ACC112 (cell line): ENCODE measurements at regions not wholly inside any gene's neighbourhood (a gene's known extent, or its start where the extent isn't known, plus 50 kb on each side); places are given as distances from the start of the nearest gene placed in this dataset.
A peak's percentile ranks its signal among the peaks of the same experiment; 100 is the strongest.

Experiments used
- H2AFZ ChIP-seq: fragments of 200-600 bp; sonication (generic); one replicate; pipeline ENCODE4 v1.6.0; 2017; ENCODE audit warnings: antibody characterized with exemption, low read length; ENCODE audit not compliant: unreplicated experiment
- H3K27ac ChIP-seq: fragments of 200-600 bp; sonication (generic); 2 replicates; pipeline ENCODE4 v1.5.1; 2014; ENCODE audit warnings: low read depth, mild to moderate bottlenecking, antibody characterized with exemption, low read length, moderate library complexity
- H3K27me3 ChIP-seq: fragments of 200-600 bp; sonication (generic); 2 replicates; pipeline ENCODE4 v1.6.1; 2014; ENCODE audit warnings: mild to moderate bottlenecking, antibody characterized with exemption, low read length, moderate library complexity, mixed read lengths; ENCODE audit not compliant: insufficient read depth
- H3K36me3 ChIP-seq: fragments of 200-600 bp; sonication (generic); 2 replicates; pipeline ENCODE4 v1.6.1; 2016; ENCODE audit warnings: mild to moderate bottlenecking, antibody characterized with exemption, low read length, moderate library complexity, mixed read lengths; ENCODE audit not compliant: insufficient read depth
- H3K4me1 ChIP-seq: fragments of 200-600 bp; sonication (generic); one replicate; pipeline ENCODE4 v1.6.1; 2016; ENCODE audit warnings: low read length, mixed read lengths; ENCODE audit not compliant: insufficient read depth, unreplicated experiment, control insufficient read depth
- H3K4me3 ChIP-seq: fragments of 200-600 bp; sonication (generic); 2 replicates; pipeline ENCODE4 v1.5.1; 2014; ENCODE audit warnings: mild to moderate bottlenecking, low read depth, low read length
- H3K79me2 ChIP-seq: fragments of 200-600 bp; sonication (generic); one replicate; pipeline ENCODE4 v1.6.0; 2016; ENCODE audit warnings: low read length; ENCODE audit not compliant: control insufficient read depth, unreplicated experiment, insufficient read depth

GRCh38 chr6:134821928-134822864 is 127.7 kb downstream of the ALDH8A1 start:
- Histone ChIP-seq H3K27me3 (no peaks in the 10 kb centered on the region), H2AFZ (no peak overlapping the region), H3K36me3 (no peaks in the 10 kb centered on the region), H3K27ac (no peak overlapping the region), H3K79me2 (no peaks in the 10 kb centered on the region), H3K4me1 (peaks cover 14% of the 10 kb centered on the region), H3K4me3 (no peak overlapping the region)

GRCh38 chr6:134821397-134821796 is 128.5 kb downstream of the ALDH8A1 start:
- H3K4me1 ChIP-seq = peaks cover 17% of the 10 kb centered on the region
- H2AFZ ChIP-seq = no peak overlapping the region
- no peak overlapping the region for H3K27ac ChIP-seq
- no peaks in the 10 kb centered on the region for H3K36me3 ChIP-seq
- no peak overlapping the region for H3K4me3 ChIP-seq
- no peaks in the 10 kb centered on the region for H3K79me2 ChIP-seq
- H3K27me3 ChIP-seq = no peaks in the 10 kb centered on the region

- Histone ChIP-seq H3K4me1 (peaks cover 24% of the 10 kb centered on the region), H2AFZ (no peak overlapping the region), H3K27me3 (no peaks in the 10 kb centered on the region), H3K79me2 (no peaks in the 10 kb centered on the region), H3K36me3 (no peaks in the 10 kb centered on the region), H3K27ac (no peak overlapping the region), H3K4me3 (no peak overlapping the region)
These were observed 129.8 kb downstream of the ALDH8A1 start for GRCh38 chr6:134819863-134820800.

DNA sequence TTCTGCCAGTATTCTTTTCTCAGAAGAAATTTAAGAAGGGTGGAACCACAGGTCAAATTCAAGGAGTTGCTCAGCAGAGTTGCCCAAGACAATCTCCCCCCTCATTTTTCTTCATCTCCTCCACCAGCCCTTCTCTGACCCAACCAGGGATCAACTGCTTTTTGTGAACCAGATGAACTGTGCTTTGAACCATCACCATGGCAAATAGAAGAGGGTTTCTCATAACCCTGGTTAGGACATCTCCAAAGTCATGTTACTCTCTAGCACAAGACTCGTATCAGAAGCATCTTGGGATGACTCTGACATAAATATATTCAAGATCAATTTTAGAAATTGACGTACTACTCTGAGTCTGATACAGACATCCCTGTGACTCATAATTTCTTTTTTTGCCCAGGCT is 130.7 kb downstream of the ALDH8A1 start:
- no peaks in the 10 kb centered on the region for H3K27me3 ChIP-seq
- H2AFZ ChIP-seq = no peak overlapping the region
- H3K27ac ChIP-seq = no peak overlapping the region
- H3K36me3 ChIP-seq = no peaks in the 10 kb centered on the region
- H3K4me1 ChIP-seq = peaks cover 27% of the 10 kb centered on the region
- H3K4me3 ChIP-seq = no peak overlapping the region
- H3K79me2 ChIP-seq = no peaks in the 10 kb centered on the region

GRCh38 chr6:134817448-134817847 is 132.5 kb downstream of the ALDH8A1 start:
- no peak overlapping the region for H3K27ac ChIP-seq
- H3K4me1 ChIP-seq = peaks cover 29% of the 10 kb centered on the region
- H3K4me3 ChIP-seq = no peak overlapping the region
- H3K79me2 ChIP-seq = no peaks in the 10 kb centered on the region
- no peaks in the 10 kb centered on the region for H3K27me3 ChIP-seq
- no peaks in the 10 kb centered on the region for H3K36me3 ChIP-seq
- no peak overlapping the region for H2AFZ ChIP-seq

DNA sequence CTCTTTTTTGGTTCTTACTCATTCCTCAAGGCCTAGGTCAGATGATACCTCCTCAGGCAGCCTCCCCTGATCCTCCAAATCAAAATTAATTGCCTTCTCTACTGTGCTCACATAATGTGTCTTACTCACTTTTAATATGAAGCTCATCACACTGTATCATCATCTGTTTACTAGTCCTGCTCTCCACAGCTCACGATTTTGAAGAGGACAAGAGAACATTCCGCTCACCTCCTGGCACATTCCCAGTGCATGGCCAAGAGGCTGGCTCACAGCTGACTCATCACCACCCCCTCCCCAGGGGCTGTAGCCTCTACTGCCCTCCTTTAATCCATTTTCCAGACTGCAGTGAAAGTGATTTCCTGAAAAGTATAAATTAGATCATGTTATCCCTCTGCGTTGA is 133.1 kb downstream of the ALDH8A1 start:
- Histone ChIP-seq H3K27ac (peak overlapping the region; percentile 71), H3K79me2 (no peaks in the 10 kb centered on the region), H2AFZ (no peak overlapping the region), H3K4me1 (peaks cover 29% of the 10 kb centered on the region), H3K27me3 (no peaks in the 10 kb centered on the region), H3K4me3 (peak overlapping the region; percentile 39; the same call in 1 of the 2 replicates), H3K36me3 (no peaks in the 10 kb centered on the region)

GRCh38 chr6:134816300-134816699 is 133.6 kb downstream of the ALDH8A1 start:
- no peak overlapping the region for H2AFZ ChIP-seq
- H3K27ac ChIP-seq = peak overlapping the region; percentile 71
- peaks cover 29% of the 10 kb centered on the region for H3K4me1 ChIP-seq
- H3K36me3 ChIP-seq = no peaks in the 10 kb centered on the region
- peak overlapping the region; percentile 39; the same call in 1 of the 2 replicates for H3K4me3 ChIP-seq
- no peaks in the 10 kb centered on the region for H3K79me2 ChIP-seq
- H3K27me3 ChIP-seq = no peaks in the 10 kb centered on the region

- no peak overlapping the region for H3K4me3 ChIP-seq
- H3K4me1 ChIP-seq = peaks cover 35% of the 10 kb centered on the region
- no peaks in the 10 kb centered on the region for H3K27me3 ChIP-seq
- H3K27ac ChIP-seq = no peak overlapping the region
- H3K36me3 ChIP-seq = no peaks in the 10 kb centered on the region
- no peak overlapping the region for H2AFZ ChIP-seq
- H3K79me2 ChIP-seq = no peaks in the 10 kb centered on the region
These were observed 135.7 kb downstream of the ALDH8A1 start for GRCh38 chr6:134814076-134814695.

GRCh38 chr6:134813146-134813545 is 136.8 kb downstream of the ALDH8A1 start:
- H3K27me3 ChIP-seq = no peaks in the 10 kb centered on the region
- no peaks in the 10 kb centered on the region for H3K79me2 ChIP-seq
- no peak overlapping the region for H2AFZ ChIP-seq
- H3K4me1 ChIP-seq = peaks cover 36% of the 10 kb centered on the region
- H3K36me3 ChIP-seq = no peaks in the 10 kb centered on the region
- no peak overlapping the region for H3K27ac ChIP-seq
- no peak overlapping the region for H3K4me3 ChIP-seq

- H3K27ac ChIP-seq = no peak overlapping the region
- peaks cover 18% of the 10 kb centered on the region for H3K4me1 ChIP-seq
- no peak overlapping the region for H2AFZ ChIP-seq
- no peaks in the 10 kb centered on the region for H3K36me3 ChIP-seq
- no peaks in the 10 kb centered on the region for H3K27me3 ChIP-seq
- no peak overlapping the region for H3K4me3 ChIP-seq
- H3K79me2 ChIP-seq = no peaks in the 10 kb centered on the region
These were observed 139.5 kb downstream of the ALDH8A1 start for GRCh38 chr6:134810402-134810801.
